Fibroblast of lung (primary cell): ENCODE measurements at regions not wholly inside any gene's neighbourhood (a gene's known extent, or its start where the extent isn't known, plus 50 kb on each side); places are given as distances from the start of the nearest gene placed in this dataset.

Experiments used
- DNase-seq, 2 donors: peaks; one replicate each; pipeline versions ENCODE4 v3.0.0 to v3.0.0-alpha.2; 2010; ENCODE audit warnings: low read depth in 2 of 2
- H2AFZ ChIP-seq: 2 replicates; pipeline ENCODE4 v1.5.1; 2012; ENCODE audit warnings: low read length, control low read depth, inconsistent platforms
- H3K27ac ChIP-seq: 2 replicates; pipeline ENCODE4 v1.5.1; 2011; ENCODE audit warnings: low read length, control low read depth; ENCODE audit not compliant: insufficient read depth
- H3K27me3 ChIP-seq: 2 replicates; pipeline ENCODE4 v1.5.1; 2011; ENCODE audit warnings: mild to moderate bottlenecking, low read length; ENCODE audit not compliant: control insufficient read depth, insufficient read depth
- H3K36me3 ChIP-seq: 2 replicates; pipeline ENCODE4 v1.5.1; 2011; ENCODE audit warnings: low read length; ENCODE audit not compliant: control insufficient read depth, insufficient read depth
- H3K4me1 ChIP-seq: 2 replicates; pipeline ENCODE4 v1.5.1; 2011; ENCODE audit warnings: low read length; ENCODE audit not compliant: control insufficient read depth, insufficient read depth; ENCODE audit errors: extremely low read depth
- H3K4me2 ChIP-seq: 2 replicates; pipeline ENCODE4 v1.5.1; 2011; ENCODE audit warnings: low read length, control low read depth; ENCODE audit not compliant: insufficient read depth; ENCODE audit errors: extremely low read depth
- H3K4me3 ChIP-seq, 4 experiments: fragments of 200-600 bp in 1 of 4; sonication (generic) in 1 of 4; replicated peaks in 1 of 4; 2 replicates each; pipeline ENCODE4 v1.5.1; 2011 to 2016; ENCODE audit warnings: low read length in 4 of 4, low read depth in 3 of 4, mild to moderate bottlenecking in 3 of 4, control low read depth in 2 of 4, inconsistent platforms in 1 of 4, mixed read lengths in 1 of 4; ENCODE audit not compliant: insufficient read depth in 1 of 4; ENCODE audit errors: control extremely low read depth in 1 of 4
- H3K79me2 ChIP-seq: 2 replicates; pipeline ENCODE4 v1.5.1; 2012; ENCODE audit warnings: mild to moderate bottlenecking, low read length, inconsistent platforms; ENCODE audit not compliant: control insufficient read depth, insufficient read depth
- H3K9ac ChIP-seq: 2 replicates; pipeline ENCODE4 v1.5.1; 2011; ENCODE audit warnings: mild to moderate bottlenecking, low read length, control low read depth; ENCODE audit not compliant: insufficient read depth
- H3K9me3 ChIP-seq: 2 replicates; pipeline ENCODE4 v1.5.1; 2012; ENCODE audit warnings: low read depth, low read length; ENCODE audit not compliant: control insufficient read depth, insufficient read depth
- H4K20me1 ChIP-seq: 2 replicates; pipeline ENCODE4 v1.5.1; 2011; ENCODE audit warnings: low read length; ENCODE audit not compliant: control insufficient read depth, insufficient read depth; ENCODE audit errors: extremely low read depth
- EZH2 ChIP-seq: IDR thresholded peaks from 2 replicates; pipeline ENCODE4 v1.5.1; 2012; ENCODE audit warnings: low read length, control low read depth, mild to moderate bottlenecking; ENCODE audit errors: missing control alignments
- TF ChIP-seq, protein P1 (sequence below), 2 donors: IDR thresholded peaks in 1 of 2; conservative IDR thresholded peaks in 1 of 2; 1 replicate in 1 of 2; 2 replicates in 1 of 2; pipeline ENCODE4 v1.5.1; 2011 to 2012; ENCODE audit warnings: low read length in 2 of 2, control low read depth in 1 of 2, inconsistent platforms in 1 of 2, low read depth in 1 of 2, mild to moderate bottlenecking in 1 of 2

DNA sequence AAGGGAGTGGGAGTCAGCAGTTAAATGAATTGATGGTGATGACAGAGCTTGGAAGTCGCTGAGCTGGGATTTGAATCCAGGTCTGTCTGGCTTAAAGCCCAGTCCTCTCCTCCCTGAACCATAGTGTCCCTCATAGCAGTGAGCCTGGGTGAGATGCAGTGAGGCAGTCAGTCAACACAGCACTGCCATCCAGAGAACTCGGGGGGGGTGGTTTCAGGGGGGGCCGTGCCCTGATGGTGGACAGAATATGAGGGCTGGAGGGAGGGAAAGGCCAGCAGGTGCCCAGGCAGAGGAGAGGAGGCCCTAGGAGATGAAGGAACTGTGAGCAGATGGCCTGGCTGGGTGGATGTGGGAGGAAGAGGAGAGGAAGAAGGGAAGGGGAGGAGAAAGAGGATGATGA lies 405.6 kb downstream of the PTPRU start:
- no peaks in the 10 kb centered on the region for H3K36me3 ChIP-seq
- H3K27ac ChIP-seq: no peak overlapping the region
- H3K27me3 ChIP-seq: no peaks in the 10 kb centered on the region
- no peak overlapping the region for H3K9ac ChIP-seq
- TF ChIP-seq EZH2: no peak
- TF ChIP-seq, protein P1, sequence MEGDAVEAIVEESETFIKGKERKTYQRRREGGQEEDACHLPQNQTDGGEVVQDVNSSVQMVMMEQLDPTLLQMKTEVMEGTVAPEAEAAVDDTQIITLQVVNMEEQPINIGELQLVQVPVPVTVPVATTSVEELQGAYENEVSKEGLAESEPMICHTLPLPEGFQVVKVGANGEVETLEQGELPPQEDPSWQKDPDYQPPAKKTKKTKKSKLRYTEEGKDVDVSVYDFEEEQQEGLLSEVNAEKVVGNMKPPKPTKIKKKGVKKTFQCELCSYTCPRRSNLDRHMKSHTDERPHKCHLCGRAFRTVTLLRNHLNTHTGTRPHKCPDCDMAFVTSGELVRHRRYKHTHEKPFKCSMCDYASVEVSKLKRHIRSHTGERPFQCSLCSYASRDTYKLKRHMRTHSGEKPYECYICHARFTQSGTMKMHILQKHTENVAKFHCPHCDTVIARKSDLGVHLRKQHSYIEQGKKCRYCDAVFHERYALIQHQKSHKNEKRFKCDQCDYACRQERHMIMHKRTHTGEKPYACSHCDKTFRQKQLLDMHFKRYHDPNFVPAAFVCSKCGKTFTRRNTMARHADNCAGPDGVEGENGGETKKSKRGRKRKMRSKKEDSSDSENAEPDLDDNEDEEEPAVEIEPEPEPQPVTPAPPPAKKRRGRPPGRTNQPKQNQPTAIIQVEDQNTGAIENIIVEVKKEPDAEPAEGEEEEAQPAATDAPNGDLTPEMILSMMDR (conservative IDR thresholded peaks at IDR 0.05 in 1 of 2, IDR thresholded peaks at IDR 0.05 in 1 of 2; ENCODE audit: low read depth in 1 of 2, low read length in 2 of 2): no peak
- no peaks in the 10 kb centered on the region for H3K9me3 ChIP-seq
- no peak overlapping the region for H3K4me3 ChIP-seq
- no peak overlapping the region for H2AFZ ChIP-seq
- no peaks in the 10 kb centered on the region for H4K20me1 ChIP-seq
- no peaks in the 10 kb centered on the region for H3K79me2 ChIP-seq
- H3K4me1 ChIP-seq: no peaks in the 10 kb centered on the region
- no peak overlapping the region for H3K4me2 ChIP-seq
- DNase-seq: no peak

GRCh38 chr1:29640428-29640785 lies 404.1 kb downstream of the PTPRU start:
- H3K27me3 ChIP-seq: no peaks in the 10 kb centered on the region
- no peaks in the 10 kb centered on the region for H3K9me3 ChIP-seq
- no peak overlapping the region for H3K4me3 ChIP-seq
- no peak overlapping the region for H3K4me2 ChIP-seq
- no peak overlapping the region for H2AFZ ChIP-seq
- TF ChIP-seq EZH2: no peak
- TF ChIP-seq, protein P1 (conservative IDR thresholded peaks at IDR 0.05 in 1 of 2, IDR thresholded peaks at IDR 0.05 in 1 of 2; ENCODE audit: low read depth in 1 of 2, low read length in 2 of 2): no peak
- no peak overlapping the region for H3K27ac ChIP-seq
- H4K20me1 ChIP-seq: no peaks in the 10 kb centered on the region
- no peak overlapping the region for H3K9ac ChIP-seq
- no peaks in the 10 kb centered on the region for H3K36me3 ChIP-seq
- no peaks in the 10 kb centered on the region for H3K4me1 ChIP-seq
- DNase-seq: no peak
- no peaks in the 10 kb centered on the region for H3K79me2 ChIP-seq

DNA sequence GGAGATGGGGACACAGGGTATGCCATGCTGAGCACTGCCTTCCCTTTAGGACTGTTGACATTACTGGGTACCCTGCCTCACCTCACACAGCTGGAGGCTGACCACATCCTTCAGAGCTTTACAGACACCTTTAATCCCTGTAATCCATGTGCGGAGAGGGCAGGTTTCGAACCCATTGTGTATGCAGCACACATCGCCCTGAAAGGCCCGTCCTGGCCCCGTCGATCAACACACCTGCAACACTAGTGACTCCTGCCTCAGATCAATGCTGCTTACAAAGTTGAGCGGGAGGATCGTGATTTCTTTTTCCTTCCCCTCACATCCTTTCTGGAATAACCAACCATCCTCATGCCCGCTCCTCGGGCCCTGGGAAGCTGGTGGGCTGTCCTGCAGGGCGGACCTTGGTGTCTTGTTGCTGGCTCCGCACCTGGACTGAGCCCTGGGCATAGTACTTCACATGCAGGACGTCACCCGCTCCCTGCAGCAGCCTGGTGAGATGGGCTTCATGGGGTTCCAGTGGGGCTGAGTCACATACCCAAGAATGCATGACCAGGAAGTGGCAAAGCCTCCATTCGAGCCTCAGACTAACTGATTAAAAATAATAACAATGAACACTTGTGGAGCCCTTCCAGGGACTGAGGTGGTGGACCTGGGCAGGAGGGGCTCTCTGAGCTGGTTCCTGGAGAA lies 403.6 kb downstream of the PTPRU start:
- H3K9ac ChIP-seq: no peak overlapping the region
- peak; percentile 22 to 94 for DNase-seq
- H3K36me3 ChIP-seq: no peaks in the 10 kb centered on the region
- H4K20me1 ChIP-seq: no peaks in the 10 kb centered on the region
- H3K27ac ChIP-seq: no peak overlapping the region
- no peaks in the 10 kb centered on the region for H3K79me2 ChIP-seq
- no peaks in the 10 kb centered on the region for H3K4me1 ChIP-seq
- H3K4me2 ChIP-seq: no peak overlapping the region
- TF ChIP-seq, protein P1 (conservative IDR thresholded peaks at IDR 0.05 in 1 of 2, IDR thresholded peaks at IDR 0.05 in 1 of 2; ENCODE audit: low read depth in 1 of 2, low read length in 2 of 2): no peak
- no peak for TF ChIP-seq EZH2
- no peaks in the 10 kb centered on the region for H3K9me3 ChIP-seq
- H3K4me3 ChIP-seq: no peak overlapping the region
- no peak overlapping the region for H2AFZ ChIP-seq
- H3K27me3 ChIP-seq: no peaks in the 10 kb centered on the region
